B cell (primary cell): ENCODE measurements at regions not wholly inside any gene's neighbourhood (a gene's known extent, or its start where the extent isn't known, plus 50 kb on each side); places are given as distances from the start of the nearest gene placed in this dataset.

Source experiments
- CTCF ChIP-seq: fragments of 200-600 bp; IDR thresholded peaks from one replicate; pipeline ENCODE4 v1.8.0; 2022; ENCODE audit warnings: antibody characterized with exemption, mild to moderate bottlenecking
- EZH2 ChIP-seq: IDR thresholded peaks from 2 replicates; pipeline ENCODE4 v1.6.1; 2012; ENCODE audit warnings: borderline replicate concordance, low read depth, mild to moderate bottlenecking, moderate library complexity, low read length; ENCODE audit not compliant: insufficient read depth, poor library complexity, severe bottlenecking

GRCh38 chr3:184440151-184440550 lies 60.3 kb downstream of the CHRD start:
- TF ChIP-seq CTCF (no peak), EZH2 (no peak)
